Adipocyte (in vitro differentiated cells): ENCODE measurements at regions not wholly inside any gene's neighbourhood (a gene's known extent, or its start where the extent isn't known, plus 50 kb on each side); places are given as distances from the start of the nearest gene placed in this dataset.

Source experiments
- DNase-seq: peaks from one replicate; pipeline ENCODE4 v3.0.0-alpha.2; 2015; ENCODE audit warnings: low read depth
- H3K27me3 ChIP-seq: replicated peaks from 2 replicates; pipeline ENCODE4 v1.7.0; 2013; ENCODE audit warnings: mild to moderate bottlenecking, low read length, moderate library complexity; ENCODE audit not compliant: control insufficient read depth, insufficient read depth
- H3K36me3 ChIP-seq: 2 replicates; pipeline ENCODE4 v1.7.0; 2013; ENCODE audit warnings: low read length, mild to moderate bottlenecking, moderate library complexity; ENCODE audit not compliant: control insufficient read depth, insufficient read depth, severe bottlenecking
- H3K4me1 ChIP-seq: 2 replicates; pipeline ENCODE4 v1.7.0; 2013; ENCODE audit warnings: mild to moderate bottlenecking, low read length, moderate library complexity; ENCODE audit not compliant: control insufficient read depth, insufficient read depth
- H3K4me3 ChIP-seq: 2 replicates; pipeline ENCODE4 v1.7.0; 2013; ENCODE audit warnings: mild to moderate bottlenecking, low read length, moderate library complexity
- H3K9ac ChIP-seq: 2 replicates; pipeline ENCODE4 v1.7.0; 2013; ENCODE audit warnings: mild to moderate bottlenecking, low read length, moderate library complexity
- H3K9me3 ChIP-seq: 2 replicates; pipeline ENCODE4 v1.7.0; 2013; ENCODE audit warnings: mild to moderate bottlenecking, low read length, moderate library complexity; ENCODE audit not compliant: control insufficient read depth

GRCh38 chr20:24118034-24118433 is 129.5 kb upstream of the GGTLC1 start:
- peak; percentile 78 for DNase-seq
- Histone ChIP-seq H3K27me3 (peaks cover 42% of the 10 kb centered on the region), H3K9me3 (no peaks in the 10 kb centered on the region), H3K9ac (no peak overlapping the region), H3K4me3 (no peak overlapping the region), H3K36me3 (no peaks in the 10 kb centered on the region), H3K4me1 (peaks cover 21% of the 10 kb centered on the region)

GRCh38 chr20:24117383-24117782 is 128.8 kb upstream of the GGTLC1 start:
- Histone ChIP-seq H3K9ac (no peak overlapping the region), H3K4me3 (no peak overlapping the region), H3K9me3 (no peaks in the 10 kb centered on the region), H3K36me3 (no peaks in the 10 kb centered on the region), H3K27me3 (peaks cover 49% of the 10 kb centered on the region), H3K4me1 (peaks cover 21% of the 10 kb centered on the region)
- peak; percentile 39 for DNase-seq

DNA sequence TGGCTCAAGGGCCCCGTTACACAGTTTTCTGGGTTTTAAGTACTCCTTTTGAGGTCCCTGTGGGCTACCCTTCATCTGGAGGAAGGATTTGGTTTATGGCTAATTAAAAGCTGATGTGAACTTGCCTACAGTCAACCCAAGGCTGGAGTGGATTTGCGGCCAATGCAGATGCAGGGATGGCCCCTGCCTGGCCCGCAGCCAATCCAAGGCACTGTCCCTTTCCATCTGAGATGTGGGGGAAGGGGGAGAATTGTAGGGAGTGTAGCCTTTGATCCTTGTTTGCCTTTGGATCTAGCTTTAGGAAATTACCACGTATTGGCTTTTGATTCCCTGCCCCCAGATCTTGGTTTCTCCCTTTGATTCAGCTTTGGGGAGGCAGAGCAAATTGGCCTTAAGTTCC is 128.0 kb upstream of the GGTLC1 start:
- H3K4me1 ChIP-seq, result peaks cover 21% of the 10 kb centered on the region
- no peak for DNase-seq
- no peaks in the 10 kb centered on the region for H3K36me3 ChIP-seq
- H3K4me3 ChIP-seq, result no peak overlapping the region
- no peaks in the 10 kb centered on the region for H3K9me3 ChIP-seq
- no peak overlapping the region for H3K9ac ChIP-seq
- H3K27me3 ChIP-seq, result peaks cover 49% of the 10 kb centered on the region

- no peak for DNase-seq
- H3K9ac ChIP-seq, result no peak overlapping the region
- no peaks in the 10 kb centered on the region for H3K36me3 ChIP-seq
- H3K4me1 ChIP-seq, result peaks cover 3% of the 10 kb centered on the region
- H3K4me3 ChIP-seq, result no peak overlapping the region
- H3K27me3 ChIP-seq, result peaks cover 35% of the 10 kb centered on the region
- no peaks in the 10 kb centered on the region for H3K9me3 ChIP-seq
Measured at GRCh38 chr20:24112360-24112759, 123.8 kb upstream of the GGTLC1 start.

DNA sequence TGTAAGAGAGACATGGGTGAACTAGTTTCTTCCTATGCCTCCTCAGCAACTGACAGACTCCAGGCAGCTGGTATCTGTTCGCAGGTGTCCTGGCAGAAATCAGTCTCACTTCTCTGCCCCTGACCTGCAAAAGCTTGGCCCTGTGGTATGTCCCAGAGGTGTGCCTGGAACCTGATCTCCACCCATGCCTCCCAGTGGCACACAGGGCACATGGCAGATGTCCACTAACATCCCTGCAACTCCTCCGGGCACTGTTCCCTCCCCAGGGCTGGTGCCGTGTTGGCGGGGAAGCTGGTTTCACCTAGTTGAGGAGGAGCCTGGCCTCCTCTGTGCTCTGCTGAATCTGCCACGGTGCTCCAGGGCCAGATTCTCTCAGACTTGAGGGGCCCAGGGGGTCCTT is 123.3 kb upstream of the GGTLC1 start:
- no peak overlapping the region for H3K4me3 ChIP-seq
- H3K9me3 ChIP-seq, result no peaks in the 10 kb centered on the region
- DNase-seq, result no peak
- no peaks in the 10 kb centered on the region for H3K4me1 ChIP-seq
- H3K36me3 ChIP-seq, result no peaks in the 10 kb centered on the region
- H3K27me3 ChIP-seq, result peaks cover 31% of the 10 kb centered on the region
- no peak overlapping the region for H3K9ac ChIP-seq

DNA sequence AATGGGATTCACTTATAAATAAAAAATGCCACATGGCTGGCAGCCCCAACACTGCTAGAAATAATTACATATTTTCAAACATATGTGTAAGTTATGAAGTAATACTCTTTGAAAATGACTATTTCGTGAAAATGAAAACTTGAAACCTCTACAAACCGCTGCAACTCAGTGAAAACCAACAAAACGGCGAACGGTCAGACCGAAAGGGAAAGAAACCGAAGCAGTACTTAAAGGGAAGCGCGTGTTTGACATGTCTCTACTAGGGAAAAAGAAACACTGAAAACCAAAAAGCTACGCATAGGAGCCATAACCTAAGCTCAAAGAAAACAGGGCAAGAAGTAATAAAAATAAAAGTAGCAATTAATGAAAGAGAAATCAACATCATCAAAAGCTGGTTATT is 121.0 kb upstream of the GGTLC1 start:
- Histone ChIP-seq H3K9ac (no peak overlapping the region), H3K36me3 (no peaks in the 10 kb centered on the region), H3K27me3 (peaks cover 18% of the 10 kb centered on the region), H3K4me3 (no peak overlapping the region), H3K9me3 (no peaks in the 10 kb centered on the region), H3K4me1 (peaks cover 3% of the 10 kb centered on the region)
- DNase-seq, result no peak

- Histone ChIP-seq H3K36me3 (no peaks in the 10 kb centered on the region), H3K27me3 (peaks cover 18% of the 10 kb centered on the region), H3K4me1 (peaks cover 3% of the 10 kb centered on the region), H3K9me3 (no peaks in the 10 kb centered on the region), H3K9ac (no peak overlapping the region), H3K4me3 (no peak overlapping the region)
- DNase-seq, result no peak
Measured at GRCh38 chr20:24109008-24109407, 120.4 kb upstream of the GGTLC1 start.

- H3K4me1 ChIP-seq, result peaks cover 5% of the 10 kb centered on the region
- H3K9me3 ChIP-seq, result no peaks in the 10 kb centered on the region
- peaks cover 18% of the 10 kb centered on the region for H3K27me3 ChIP-seq
- no peak overlapping the region for H3K9ac ChIP-seq
- peak; percentile 30 for DNase-seq
- no peak overlapping the region for H3K4me3 ChIP-seq
- no peaks in the 10 kb centered on the region for H3K36me3 ChIP-seq
Measured at GRCh38 chr20:24108581-24108980, 120.0 kb upstream of the GGTLC1 start.

DNA sequence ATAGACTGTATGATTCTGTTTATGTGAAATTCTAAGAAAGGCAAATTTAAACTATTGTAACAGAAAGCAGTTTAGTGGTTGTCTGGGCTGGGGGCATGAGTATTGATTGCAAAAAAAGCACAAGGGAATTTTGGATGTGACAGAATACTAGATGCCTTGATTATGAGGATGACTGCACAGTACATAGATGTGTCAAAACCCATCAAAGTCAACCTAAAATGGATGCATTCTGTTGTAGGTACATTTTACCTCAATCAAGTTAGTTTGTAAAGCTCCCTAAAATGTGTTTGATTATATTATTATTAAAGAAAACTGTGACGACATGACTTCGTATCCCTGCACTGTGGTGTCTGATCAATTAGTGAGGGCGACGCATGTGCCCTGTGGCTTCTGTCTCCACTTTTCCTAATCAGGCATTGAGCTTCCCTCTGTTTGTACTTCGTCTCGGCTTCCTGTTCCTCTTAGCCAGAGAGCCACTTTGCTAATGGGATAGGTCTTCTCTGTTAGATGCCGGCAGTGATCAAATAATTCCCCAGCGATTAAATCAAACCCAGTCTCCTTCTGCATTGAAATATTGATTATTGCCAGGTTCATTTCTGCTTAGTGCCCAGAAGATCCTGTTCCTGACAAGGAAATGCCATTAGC is 118.3 kb upstream of the GGTLC1 start:
- Histone ChIP-seq H3K4me1 (peaks cover 19% of the 10 kb centered on the region), H3K9me3 (no peaks in the 10 kb centered on the region), H3K9ac (no peak overlapping the region), H3K4me3 (no peak overlapping the region), H3K27me3 (peaks cover 5% of the 10 kb centered on the region), H3K36me3 (no peaks in the 10 kb centered on the region)
- DNase-seq, result no peak

DNA sequence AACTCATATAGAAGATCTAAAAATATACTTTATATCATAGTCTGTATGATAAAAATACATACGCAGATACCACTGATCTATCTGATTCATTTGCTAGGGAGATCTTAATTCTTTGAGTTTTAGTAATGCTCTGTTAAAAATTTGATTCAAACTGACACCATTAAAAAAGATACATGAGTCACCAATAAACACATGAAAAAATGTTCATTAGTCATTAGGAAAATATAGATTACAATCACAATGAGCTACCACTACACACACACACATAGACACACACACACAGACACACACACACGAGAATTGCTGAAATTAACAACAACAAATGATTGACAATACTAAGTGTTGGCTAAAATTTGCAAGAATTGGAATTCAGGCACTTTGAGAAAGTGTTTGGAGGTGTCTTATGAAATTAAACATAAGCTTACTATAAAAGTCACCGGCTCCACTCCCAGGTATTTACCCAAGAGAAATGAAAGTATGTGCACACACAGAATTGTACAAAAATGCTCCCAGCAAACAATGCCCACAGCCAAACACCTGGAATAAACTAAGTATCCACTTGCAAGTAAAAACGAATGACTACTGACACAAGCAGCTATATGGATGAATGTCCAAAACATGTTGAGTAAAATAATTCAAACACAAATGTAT is 117.7 kb upstream of the GGTLC1 start:
- Histone ChIP-seq H3K4me1 (peaks cover 19% of the 10 kb centered on the region), H3K9ac (no peak overlapping the region), H3K9me3 (no peaks in the 10 kb centered on the region), H3K36me3 (no peaks in the 10 kb centered on the region), H3K27me3 (peaks cover 3% of the 10 kb centered on the region), H3K4me3 (no peak overlapping the region)
- no peak for DNase-seq

DNA sequence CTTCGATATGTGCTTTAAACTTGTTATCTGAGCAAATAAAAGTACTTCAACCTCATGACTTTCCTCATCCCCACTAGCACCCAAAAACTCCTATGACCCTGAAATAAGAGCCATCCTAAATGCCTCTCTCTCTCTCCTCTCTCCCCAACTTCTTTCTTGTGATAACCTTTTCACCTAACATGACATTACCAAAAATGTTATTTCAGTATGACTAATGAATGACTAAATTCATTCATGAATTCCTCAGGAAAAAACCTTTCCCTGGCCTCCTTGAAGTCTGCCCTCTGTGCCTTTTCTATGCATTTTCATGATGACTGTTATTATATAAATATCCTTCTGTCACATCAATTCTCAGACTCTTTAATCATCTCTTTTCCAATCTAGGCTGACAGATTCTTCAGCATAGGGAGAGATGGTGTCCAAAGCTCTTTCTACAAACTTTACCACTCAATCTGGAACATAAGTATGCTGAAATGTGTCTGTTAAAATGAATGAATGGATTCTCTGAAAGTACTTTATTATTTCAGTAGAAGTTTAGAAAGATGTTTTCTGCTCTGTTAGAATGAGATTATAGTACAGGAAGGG is 114.3 kb upstream of the GGTLC1 start:
- Histone ChIP-seq H3K36me3 (no peaks in the 10 kb centered on the region), H3K4me3 (no peak overlapping the region), H3K4me1 (peaks cover 32% of the 10 kb centered on the region), H3K27me3 (no peaks in the 10 kb centered on the region), H3K9ac (no peak overlapping the region), H3K9me3 (no peaks in the 10 kb centered on the region)
- DNase-seq, result peak; percentile 40
